ENCODE measurements at regions not wholly inside any gene's neighbourhood (a gene's known extent, or its start where the extent isn't known, plus 50 kb on each side); places are given as distances from the start of the nearest gene placed in this dataset.

- TF ChIP-seq CTCF (IDR thresholded peaks at IDR 0.05) (no peak), ZFX (IDR thresholded peaks at IDR 0.05; ENCODE audit: borderline replicate concordance) (no peak)
These were observed 122.8 kb upstream of the THBS2 start for GRCh38 chr6:169376458-169376857.

Data from 22Rv1 (cell line).